HepG2 (cell line): ENCODE measurements at regions not wholly inside any gene's neighbourhood (a gene's known extent, or its start where the extent isn't known, plus 50 kb on each side); places are given as distances from the start of the nearest gene placed in this dataset.

Source experiments
- EP300 ChIP-seq, 3 experiments: sonication (generic) in 1 of 3; formaldehyde crosslinking in 1 of 3; IDR thresholded peaks; 2 replicates each; pipeline versions ENCODE4 v1.5.1 to v1.6.1; 2011 to 2020; ENCODE audit warnings: low read depth in 2 of 3, low read length in 2 of 3, borderline replicate concordance in 1 of 3, improper control_type of control experiment in 1 of 3, mild to moderate bottlenecking in 1 of 3, missing genetic modification reagents in 1 of 3, moderate library complexity in 1 of 3
- EZH2 ChIP-seq: conservative IDR thresholded peaks from 2 replicates; pipeline ENCODE4 v1.6.1; 2012; ENCODE audit warnings: mild to moderate bottlenecking, low read depth, low read length, moderate library complexity
- GABPA ChIP-seq, 2 experiments: IDR thresholded peaks; 2 replicates each; pipeline ENCODE4 v1.6.1; 2011 to 2016; ENCODE audit warnings: low read depth in 2 of 2, low read length in 1 of 2, missing biosample characterization in 1 of 2, missing genetic modification characterization in 1 of 2
- SIN3A ChIP-seq: IDR thresholded peaks from 2 replicates; pipeline ENCODE4 v1.6.1; 2011; ENCODE audit warnings: low read depth, mild to moderate bottlenecking, control low read depth, low read length, borderline replicate concordance
- ZNF674 ChIP-seq: sonication (generic); formaldehyde crosslinking; IDR thresholded peaks from 2 replicates; pipeline ENCODE4 v1.5.0; 2020; ENCODE audit warnings: low read depth, mild to moderate bottlenecking, missing genetic modification reagents
- TF ChIP-seq, protein P1 (sequence below): sonication (generic); formaldehyde crosslinking; IDR thresholded peaks from 2 replicates; pipeline ENCODE4 v1.4.0; 2020; ENCODE audit warnings: mild to moderate bottlenecking, missing genetic modification reagents

DNA sequence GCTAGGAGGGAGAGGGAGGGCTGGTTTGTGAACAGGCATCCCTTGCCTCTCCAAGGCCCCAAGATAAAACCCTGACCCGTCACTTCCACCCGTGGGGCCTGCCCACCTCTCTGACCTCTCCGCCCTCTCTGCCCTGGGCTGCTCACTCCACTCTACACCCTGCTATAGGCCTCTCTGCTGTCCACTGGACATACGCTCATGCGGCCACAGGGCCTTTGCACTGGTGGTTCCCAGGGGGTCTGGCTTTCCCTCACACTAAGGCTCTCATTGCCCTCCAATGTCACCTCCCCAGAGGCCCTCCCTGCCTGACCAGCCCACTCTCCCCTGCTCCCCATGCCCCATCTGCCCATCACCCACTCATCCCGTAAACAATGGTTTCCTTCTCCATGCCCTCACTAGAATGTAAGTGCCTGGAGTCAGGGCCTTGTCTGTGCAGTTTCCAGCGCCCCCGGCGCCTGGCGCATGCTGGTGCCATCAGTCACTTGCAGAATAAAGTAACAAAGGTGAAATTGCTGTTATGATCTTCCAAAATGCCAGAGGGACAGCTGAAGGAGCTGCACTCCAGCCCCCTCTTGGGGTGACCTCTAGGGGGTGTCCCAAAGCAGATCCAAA lies 73.6 kb downstream of the RFLNA start:
- TF ChIP-seq, protein P1, sequence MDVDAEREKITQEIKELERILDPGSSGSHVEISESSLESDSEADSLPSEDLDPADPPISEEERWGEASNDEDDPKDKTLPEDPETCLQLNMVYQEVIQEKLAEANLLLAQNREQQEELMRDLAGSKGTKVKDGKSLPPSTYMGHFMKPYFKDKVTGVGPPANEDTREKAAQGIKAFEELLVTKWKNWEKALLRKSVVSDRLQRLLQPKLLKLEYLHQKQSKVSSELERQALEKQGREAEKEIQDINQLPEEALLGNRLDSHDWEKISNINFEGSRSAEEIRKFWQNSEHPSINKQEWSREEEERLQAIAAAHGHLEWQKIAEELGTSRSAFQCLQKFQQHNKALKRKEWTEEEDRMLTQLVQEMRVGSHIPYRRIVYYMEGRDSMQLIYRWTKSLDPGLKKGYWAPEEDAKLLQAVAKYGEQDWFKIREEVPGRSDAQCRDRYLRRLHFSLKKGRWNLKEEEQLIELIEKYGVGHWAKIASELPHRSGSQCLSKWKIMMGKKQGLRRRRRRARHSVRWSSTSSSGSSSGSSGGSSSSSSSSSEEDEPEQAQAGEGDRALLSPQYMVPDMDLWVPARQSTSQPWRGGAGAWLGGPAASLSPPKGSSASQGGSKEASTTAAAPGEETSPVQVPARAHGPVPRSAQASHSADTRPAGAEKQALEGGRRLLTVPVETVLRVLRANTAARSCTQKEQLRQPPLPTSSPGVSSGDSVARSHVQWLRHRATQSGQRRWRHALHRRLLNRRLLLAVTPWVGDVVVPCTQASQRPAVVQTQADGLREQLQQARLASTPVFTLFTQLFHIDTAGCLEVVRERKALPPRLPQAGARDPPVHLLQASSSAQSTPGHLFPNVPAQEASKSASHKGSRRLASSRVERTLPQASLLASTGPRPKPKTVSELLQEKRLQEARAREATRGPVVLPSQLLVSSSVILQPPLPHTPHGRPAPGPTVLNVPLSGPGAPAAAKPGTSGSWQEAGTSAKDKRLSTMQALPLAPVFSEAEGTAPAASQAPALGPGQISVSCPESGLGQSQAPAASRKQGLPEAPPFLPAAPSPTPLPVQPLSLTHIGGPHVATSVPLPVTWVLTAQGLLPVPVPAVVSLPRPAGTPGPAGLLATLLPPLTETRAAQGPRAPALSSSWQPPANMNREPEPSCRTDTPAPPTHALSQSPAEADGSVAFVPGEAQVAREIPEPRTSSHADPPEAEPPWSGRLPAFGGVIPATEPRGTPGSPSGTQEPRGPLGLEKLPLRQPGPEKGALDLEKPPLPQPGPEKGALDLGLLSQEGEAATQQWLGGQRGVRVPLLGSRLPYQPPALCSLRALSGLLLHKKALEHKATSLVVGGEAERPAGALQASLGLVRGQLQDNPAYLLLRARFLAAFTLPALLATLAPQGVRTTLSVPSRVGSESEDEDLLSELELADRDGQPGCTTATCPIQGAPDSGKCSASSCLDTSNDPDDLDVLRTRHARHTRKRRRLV (CRISPR knock-in tag), result no peak
- TF ChIP-seq EP300 (IDR thresholded peaks at IDR 0.05; ENCODE audit: low read depth in 2 of 2, low read length in 2 of 2) (no peak), EP300 (CRISPR knock-in tag; IDR thresholded peaks at IDR 0.05; ENCODE audit: borderline replicate concordance) (no peak), GABPA (IDR thresholded peaks at IDR 0.05; ENCODE audit: low read depth, low read length) (no peak), GABPA (CRISPR knock-in tag; IDR thresholded peaks at IDR 0.05; ENCODE audit: low read depth) (no peak), EZH2 (no peak), ZNF674 (CRISPR knock-in tag) (no peak), SIN3A (no peak)
